ENCODE measurements at regions not wholly inside any gene's neighbourhood (a gene's known extent, or its start where the extent isn't known, plus 50 kb on each side); places are given as distances from the start of the nearest gene placed in this dataset.

GRCh38 chr2:59988341-59988740 is 565.1 kb downstream of the BCL11A start:
- no peaks in the 10 kb centered on the region for H3K9me3 ChIP-seq
- intact Hi-C loops (cut with DNase I), result no loop called here
- H3K27ac ChIP-seq, result no peak overlapping the region
- no peaks in the 10 kb centered on the region for H3K27me3 ChIP-seq
- no peaks in the 10 kb centered on the region for H3K4me1 ChIP-seq
- no peaks in the 10 kb centered on the region for H3K36me3 ChIP-seq (replicated peaks in 1 of 2; ENCODE audit: insufficient read depth in 1 of 2, low read depth in 2 of 2)
- ATAC-seq (no peak), DNase-seq (no peak)
- no peak overlapping the region for H3K4me3 ChIP-seq
- TF ChIP-seq, protein P1, sequence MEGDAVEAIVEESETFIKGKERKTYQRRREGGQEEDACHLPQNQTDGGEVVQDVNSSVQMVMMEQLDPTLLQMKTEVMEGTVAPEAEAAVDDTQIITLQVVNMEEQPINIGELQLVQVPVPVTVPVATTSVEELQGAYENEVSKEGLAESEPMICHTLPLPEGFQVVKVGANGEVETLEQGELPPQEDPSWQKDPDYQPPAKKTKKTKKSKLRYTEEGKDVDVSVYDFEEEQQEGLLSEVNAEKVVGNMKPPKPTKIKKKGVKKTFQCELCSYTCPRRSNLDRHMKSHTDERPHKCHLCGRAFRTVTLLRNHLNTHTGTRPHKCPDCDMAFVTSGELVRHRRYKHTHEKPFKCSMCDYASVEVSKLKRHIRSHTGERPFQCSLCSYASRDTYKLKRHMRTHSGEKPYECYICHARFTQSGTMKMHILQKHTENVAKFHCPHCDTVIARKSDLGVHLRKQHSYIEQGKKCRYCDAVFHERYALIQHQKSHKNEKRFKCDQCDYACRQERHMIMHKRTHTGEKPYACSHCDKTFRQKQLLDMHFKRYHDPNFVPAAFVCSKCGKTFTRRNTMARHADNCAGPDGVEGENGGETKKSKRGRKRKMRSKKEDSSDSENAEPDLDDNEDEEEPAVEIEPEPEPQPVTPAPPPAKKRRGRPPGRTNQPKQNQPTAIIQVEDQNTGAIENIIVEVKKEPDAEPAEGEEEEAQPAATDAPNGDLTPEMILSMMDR (IDR thresholded peaks at IDR 0.05), result no peak
- no peak for TF ChIP-seq POLR2A (IDR thresholded peaks at IDR 0.05)

GRCh38 chr2:59986511-59986910 is 566.9 kb downstream of the BCL11A start:
- no peak for DNase-seq
- Histone ChIP-seq H3K9me3 (no peaks in the 10 kb centered on the region), H3K4me3 (no peak overlapping the region), H3K4me1 (no peaks in the 10 kb centered on the region), H3K36me3 (replicated peaks in 1 of 2; ENCODE audit: insufficient read depth in 1 of 2, low read depth in 2 of 2) (no peaks in the 10 kb centered on the region), H3K27me3 (no peaks in the 10 kb centered on the region), H3K27ac (no peak overlapping the region)
- intact Hi-C loops (cut with DNase I), result no loop called here
- 81 to 94% methylated on average over 4 of the region's 4 CpGs for WGBS, 2 donors
- no peak for ATAC-seq
- TF ChIP-seq POLR2A (IDR thresholded peaks at IDR 0.05), result no peak
- TF ChIP-seq, protein P1 (IDR thresholded peaks at IDR 0.05), result no peak

DNA sequence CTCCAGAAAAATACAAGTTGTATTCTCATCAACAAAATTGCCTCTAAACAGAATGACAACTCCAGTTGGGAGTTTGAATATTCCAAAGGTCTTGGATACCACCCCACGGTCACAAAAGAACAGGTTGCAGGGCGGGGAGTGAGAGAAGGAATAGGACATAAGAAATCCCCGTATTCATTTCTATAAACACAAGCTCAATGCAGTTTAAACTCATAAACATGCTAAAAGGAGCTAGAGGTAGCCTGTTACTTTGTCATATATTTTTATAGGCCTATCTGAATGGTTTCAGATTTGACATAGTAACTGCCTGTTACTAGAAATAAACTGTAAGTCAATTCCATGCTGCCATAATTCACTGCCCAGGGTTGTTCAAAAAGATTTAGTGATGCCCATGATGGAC is 567.5 kb downstream of the BCL11A start:
- no peaks in the 10 kb centered on the region for H3K27me3 ChIP-seq
- no peak for DNase-seq
- ATAC-seq, result no peak
- no peak overlapping the region for H3K4me3 ChIP-seq
- H3K27ac ChIP-seq, result no peak overlapping the region
- H3K4me1 ChIP-seq, result no peaks in the 10 kb centered on the region
- H3K9me3 ChIP-seq, result no peaks in the 10 kb centered on the region
- intact Hi-C loops (cut with DNase I), result no loop called here
- H3K36me3 ChIP-seq (replicated peaks in 1 of 2; ENCODE audit: insufficient read depth in 1 of 2, low read depth in 2 of 2), result no peaks in the 10 kb centered on the region
- no peak for TF ChIP-seq POLR2A (IDR thresholded peaks at IDR 0.05)
- TF ChIP-seq, protein P1 (IDR thresholded peaks at IDR 0.05), result no peak
- WGBS, 2 donors, result 87 to 97% methylated on average over 3 of the region's 3 CpGs

DNA sequence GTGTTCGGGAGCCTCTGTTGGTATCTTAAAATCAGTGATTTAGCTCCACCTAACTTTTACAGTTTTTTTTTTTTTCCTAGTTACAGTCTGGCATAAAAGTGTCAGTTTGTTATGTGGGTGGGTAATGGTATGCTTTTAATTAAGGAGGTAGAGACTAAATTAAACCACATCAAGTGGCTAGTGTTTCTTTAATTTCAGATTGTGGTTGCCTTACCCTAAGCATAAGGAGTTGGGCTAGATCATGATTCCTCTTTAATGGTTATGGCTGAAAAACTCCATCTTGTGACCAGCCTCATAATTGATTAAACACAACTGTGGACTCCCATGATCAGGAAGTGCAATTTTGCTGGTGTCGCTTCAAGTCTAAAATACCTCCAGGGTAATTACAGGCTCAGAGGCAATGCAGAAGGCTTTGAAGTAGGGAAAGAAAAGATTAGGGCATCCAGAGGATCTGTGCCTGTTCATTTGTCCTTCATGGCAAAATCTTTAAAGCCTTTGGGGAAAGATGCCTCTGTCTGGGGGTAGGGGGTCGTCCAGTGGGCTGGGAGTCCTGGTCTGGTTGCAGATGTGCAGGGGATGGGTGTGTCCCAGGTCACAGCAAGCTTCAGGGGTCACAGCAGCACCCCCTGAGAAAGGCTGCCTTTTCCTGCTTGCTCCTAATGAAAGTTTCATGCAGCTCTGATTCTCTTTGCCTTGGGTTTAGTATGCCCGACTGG is 579.2 kb downstream of the BCL11A start:
- no peak overlapping the region for H3K4me3 ChIP-seq
- H3K27ac ChIP-seq, result no peak overlapping the region
- no peaks in the 10 kb centered on the region for H3K4me1 ChIP-seq
- no peaks in the 10 kb centered on the region for H3K9me3 ChIP-seq
- no peak for DNase-seq
- no peak for ATAC-seq
- no peaks in the 10 kb centered on the region for H3K27me3 ChIP-seq
- intact Hi-C loops (cut with DNase I), result no loop called here
- 65 to 67% methylated on average over 4 of the region's 4 CpGs for WGBS, 2 donors
- no peaks in the 10 kb centered on the region for H3K36me3 ChIP-seq (replicated peaks in 1 of 2; ENCODE audit: insufficient read depth in 1 of 2, low read depth in 2 of 2)
- TF ChIP-seq, protein P1 (IDR thresholded peaks at IDR 0.05), result no peak
- no peak for TF ChIP-seq POLR2A (IDR thresholded peaks at IDR 0.05)

DNA sequence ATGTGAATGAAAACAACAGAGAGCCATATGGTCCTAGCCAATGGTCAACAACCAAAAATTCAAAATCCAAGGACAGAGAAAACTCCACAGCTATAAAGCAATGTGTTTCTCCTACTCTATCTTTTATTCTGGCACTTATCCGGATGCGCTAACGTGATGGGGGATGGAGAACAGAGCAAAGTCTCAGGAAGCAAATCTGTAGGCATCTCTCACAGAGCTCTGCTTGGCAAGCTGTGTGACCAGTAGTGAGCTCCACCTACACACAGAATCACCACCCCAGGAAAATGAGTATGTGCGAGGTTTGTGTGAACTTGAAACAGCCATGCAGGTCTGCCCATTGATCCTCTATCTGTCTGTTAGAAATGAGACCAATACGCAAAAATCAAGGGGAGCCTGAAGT is 584.3 kb downstream of the BCL11A start:
- H3K4me3 ChIP-seq, result no peak overlapping the region
- no peaks in the 10 kb centered on the region for H3K9me3 ChIP-seq
- 88 to 98% methylated on average over 5 of the region's 5 CpGs for WGBS, 2 donors
- H3K4me1 ChIP-seq, result peaks cover 7% of the 10 kb centered on the region
- no peaks in the 10 kb centered on the region for H3K27me3 ChIP-seq
- H3K36me3 ChIP-seq (replicated peaks in 1 of 2; ENCODE audit: insufficient read depth in 1 of 2, low read depth in 2 of 2), result no peaks in the 10 kb centered on the region
- no peak for TF ChIP-seq POLR2A (IDR thresholded peaks at IDR 0.05)
- TF ChIP-seq, protein P1 (IDR thresholded peaks at IDR 0.05), result no peak
- no peak for ATAC-seq
- H3K27ac ChIP-seq, result no peak overlapping the region
- intact Hi-C loops (cut with DNase I), result no loop called here
- no peak for DNase-seq
